Psoas muscle (tissue), 7 donors: ENCODE measurements at regions not wholly inside any gene's neighbourhood (a gene's known extent, or its start where the extent isn't known, plus 50 kb on each side); places are given as distances from the start of the nearest gene placed in this dataset.
"Not testable (repeated sequence)": the region's sequence is repeated elsewhere in the genome, so short reads cannot be mapped to it uniquely, and the experiment has no call there.

Source experiments
- ATAC-seq, 4 donors: fragments of 200-7000 bp; cut with Tn5 transposase; one replicate each; pipeline ENCODE4 v1.9.1; 2020; ENCODE audit warnings: moderate library complexity in 3 of 4, mild to moderate bottlenecking in 2 of 4
- DNase-seq, 2 donors: peaks; one replicate each; pipeline ENCODE4 v3.0.0-alpha.2; 2020
- H3K27ac ChIP-seq: fragments of 200-600 bp; one replicate; pipeline ENCODE4 v1.8.0; 2022
- H3K27me3 ChIP-seq, 3 donors: fragments of 200-600 bp in 1 of 3; one replicate each; pipeline versions ENCODE4 v1.6.1 to v1.8.0; 2013 to 2022; ENCODE audit warnings: low read length in 2 of 3, mild to moderate bottlenecking in 2 of 3, moderate library complexity in 1 of 3; ENCODE audit not compliant: insufficient read depth in 3 of 3
- H3K36me3 ChIP-seq, 2 donors: fragments of 200-600 bp in 1 of 2; one replicate each; pipeline versions ENCODE4 v1.6.1 to v1.8.0; 2013 to 2022; ENCODE audit warnings: low read depth in 1 of 2, mild to moderate bottlenecking in 1 of 2, moderate library complexity in 1 of 2; ENCODE audit not compliant: insufficient read depth in 1 of 2
- H3K4me1 ChIP-seq: fragments of 200-600 bp; one replicate; pipeline ENCODE4 v1.8.0; 2022
- H3K4me3 ChIP-seq: fragments of 200-600 bp; one replicate; pipeline ENCODE4 v1.8.0; 2022; ENCODE audit warnings: mild to moderate bottlenecking
- H3K9me3 ChIP-seq: fragments of 200-600 bp; one replicate; pipeline ENCODE4 v1.8.0; 2022
- WGBS, 3 donors: extraction: QIAGEN DNeasy Blood & Tissue Kit; methylation state at CpG; one replicate each; pipeline versions ENCODE4 v1.1.6 to v1.1.7; 2013; 5-methylcytosine and 5-hydroxymethylcytosine counted together
- intact Hi-C, 2 donors: fragments of 100-400 bp; cut with DNase I; formaldehyde crosslinking; loops; one replicate each; pipeline versions ENCODE4 v1.11.0 to v1.14.2; 2022
- donor health status: healthy with polysubstance abuse.
- donor health status: DM: no; HTN: no; CAD: no; lungs with moderate emphysema.
- donor health status: Bipolar disorder and iron deficiency.
- donor health status: healthy.
- donor health status: DM: yes; HTN: yes; CAD: no.
- donor health status: DM: no; HTN: no; CAD: no.
- donor health status: DM: yes; HTN: yes; CAD: no.

DNA sequence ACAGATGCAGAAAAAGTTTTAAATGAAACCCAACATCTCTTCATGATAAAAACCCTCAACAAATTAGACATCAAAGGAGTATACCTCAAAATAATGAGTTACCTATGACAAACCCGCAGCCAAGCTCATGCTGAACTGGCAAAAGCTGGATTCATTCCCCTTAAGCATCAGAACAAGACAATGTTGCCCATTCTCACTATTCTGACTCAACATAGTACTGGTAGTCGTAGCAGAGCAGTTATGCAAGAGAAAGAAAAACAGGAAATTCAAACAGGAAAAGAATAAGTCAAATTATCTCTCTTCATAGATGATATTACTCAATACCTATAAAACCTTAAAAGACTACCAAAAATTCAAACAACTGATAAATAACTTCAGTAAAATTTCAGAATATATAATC lies 115.0 kb downstream of the LIMS4 start:
- H3K27me3 ChIP-seq, ATAC-seq, H3K4me1 ChIP-seq, DNase-seq, H3K36me3 ChIP-seq, H3K27ac ChIP-seq, H3K4me3 ChIP-seq, intact Hi-C loops, H3K9me3 ChIP-seq: not testable (repeated sequence)
- no CpG with 5 or more reads among the region's 2 CpGs for WGBS, 3 donors

DNA sequence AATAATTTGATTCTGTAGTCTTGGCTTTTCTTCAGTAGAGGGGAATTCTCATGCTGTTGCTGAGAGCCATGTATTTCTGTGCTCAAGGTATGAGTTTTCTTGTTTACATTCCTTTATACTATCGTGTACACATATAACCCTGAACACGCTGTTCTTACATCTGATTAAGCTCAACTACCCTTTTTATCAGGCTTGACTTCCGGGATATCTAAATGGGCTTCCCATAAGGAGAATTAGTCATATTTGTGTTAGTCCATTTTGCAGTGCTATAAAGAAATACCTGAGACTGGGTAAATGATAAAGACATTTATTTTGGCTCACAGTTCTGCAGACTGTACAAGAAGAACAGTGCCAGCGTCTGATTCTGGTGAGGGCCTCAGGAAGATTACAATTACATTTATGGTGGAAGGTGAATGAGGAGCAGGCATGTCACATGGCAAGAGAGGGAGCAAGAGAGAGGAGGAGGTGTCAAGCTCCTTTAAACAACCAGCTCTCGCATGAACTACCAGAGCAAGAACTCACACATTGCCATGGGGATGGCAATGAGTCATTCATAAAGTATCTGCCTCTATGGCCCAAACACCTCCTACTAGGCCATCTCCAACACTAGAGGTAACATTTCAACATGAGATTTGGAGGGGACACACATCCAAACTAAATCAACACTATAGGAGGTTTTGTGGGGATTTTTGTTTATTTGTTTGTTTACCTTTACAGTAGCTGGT lies 118.2 kb downstream of the LIMS4 start:
- H3K36me3 ChIP-seq, H3K9me3 ChIP-seq, ATAC-seq, H3K27ac ChIP-seq, H3K4me3 ChIP-seq, H3K4me1 ChIP-seq, DNase-seq, H3K27me3 ChIP-seq, intact Hi-C loops: not testable (repeated sequence)
- WGBS, 3 donors, result no CpG with 5 or more reads among the region's 5 CpGs

DNA sequence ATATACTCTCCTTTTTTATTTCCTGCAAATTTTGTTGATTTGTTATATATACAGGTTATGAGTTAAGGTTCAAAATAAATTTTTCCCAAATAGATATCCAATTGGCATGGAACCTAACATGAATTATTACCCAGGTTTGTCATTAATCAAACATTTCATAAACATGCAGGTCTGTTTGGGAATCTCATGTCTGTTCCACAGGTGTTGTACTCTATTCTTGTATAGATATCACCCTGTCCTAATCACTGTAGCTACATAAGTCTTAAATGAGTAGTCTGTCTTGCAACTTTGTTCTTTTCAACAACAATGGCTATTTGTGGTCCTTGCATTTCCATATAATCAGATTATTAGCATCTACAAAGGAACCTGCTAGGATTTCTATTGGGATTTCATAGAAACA lies 121.9 kb downstream of the LIMS4 start:
- intact Hi-C loops, DNase-seq, H3K4me1 ChIP-seq, H3K36me3 ChIP-seq, H3K9me3 ChIP-seq, H3K4me3 ChIP-seq, ATAC-seq, H3K27ac ChIP-seq, H3K27me3 ChIP-seq: not testable (repeated sequence)

DNA sequence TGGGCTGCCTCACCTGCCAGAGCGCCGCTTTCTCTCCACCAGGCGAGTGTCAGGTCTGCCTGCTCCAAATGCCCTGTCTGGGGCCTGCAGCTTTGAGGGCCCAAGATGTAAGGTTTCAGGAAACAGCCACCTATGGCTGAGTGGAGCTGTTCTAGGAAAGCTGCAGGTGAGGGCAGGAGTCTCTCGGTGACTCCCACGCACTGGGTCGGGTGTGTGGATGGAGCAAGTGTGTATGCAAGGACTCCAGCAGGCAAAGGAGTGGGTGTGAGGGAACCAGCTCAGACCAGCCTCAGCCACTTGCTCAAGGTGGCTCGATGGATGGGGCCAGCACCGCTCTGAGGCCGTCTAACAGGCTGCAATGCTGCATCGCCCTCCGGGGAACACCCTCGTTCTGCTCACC lies 123.7 kb downstream of the LIMS4 start:
- H3K27ac ChIP-seq, intact Hi-C loops, H3K36me3 ChIP-seq, H3K4me1 ChIP-seq, H3K9me3 ChIP-seq, ATAC-seq, H3K27me3 ChIP-seq, H3K4me3 ChIP-seq, DNase-seq: not testable (repeated sequence)
- 88 to 96% (median 95%) methylated on average over 3 of the region's 12 CpGs for WGBS, 3 donors

DNA sequence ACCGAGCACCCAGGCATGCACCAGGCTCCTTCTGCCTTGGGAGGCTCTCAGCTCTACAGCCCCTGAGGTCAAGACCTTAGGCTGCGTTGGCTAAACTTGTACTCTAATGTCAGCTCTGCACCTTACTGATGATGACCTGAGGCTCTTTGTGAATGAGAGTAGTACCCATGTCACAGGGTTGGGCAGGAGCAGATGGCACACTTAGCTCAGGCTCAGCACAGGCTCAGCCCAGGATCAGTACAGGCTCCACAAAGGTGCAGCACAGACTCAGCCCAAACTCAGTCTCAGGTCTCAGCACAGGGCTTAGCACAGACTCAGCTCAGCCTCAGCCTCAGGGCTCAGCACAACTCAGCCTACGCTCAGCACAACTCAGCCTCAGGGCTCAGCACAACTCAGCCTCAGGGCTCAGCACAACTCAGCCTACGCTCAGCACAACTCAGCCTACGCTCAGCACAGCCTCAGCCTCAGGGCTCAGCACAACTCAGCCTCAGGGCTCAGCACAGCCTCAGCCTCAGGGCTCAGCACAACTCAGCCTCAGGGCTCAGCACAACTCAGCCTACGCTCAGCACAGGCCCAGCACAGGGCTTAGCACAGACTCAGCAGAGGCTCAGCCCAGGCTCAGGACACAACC lies 128.1 kb downstream of the LIMS4 start:
- WGBS, 3 donors, result 97 to 100% (median 100%) methylated on average over 2 to 5 of the region's 6 CpGs
- H3K9me3 ChIP-seq, H3K4me1 ChIP-seq, H3K4me3 ChIP-seq, DNase-seq, H3K27ac ChIP-seq, ATAC-seq, intact Hi-C loops, H3K36me3 ChIP-seq, H3K27me3 ChIP-seq: not testable (repeated sequence)

DNA sequence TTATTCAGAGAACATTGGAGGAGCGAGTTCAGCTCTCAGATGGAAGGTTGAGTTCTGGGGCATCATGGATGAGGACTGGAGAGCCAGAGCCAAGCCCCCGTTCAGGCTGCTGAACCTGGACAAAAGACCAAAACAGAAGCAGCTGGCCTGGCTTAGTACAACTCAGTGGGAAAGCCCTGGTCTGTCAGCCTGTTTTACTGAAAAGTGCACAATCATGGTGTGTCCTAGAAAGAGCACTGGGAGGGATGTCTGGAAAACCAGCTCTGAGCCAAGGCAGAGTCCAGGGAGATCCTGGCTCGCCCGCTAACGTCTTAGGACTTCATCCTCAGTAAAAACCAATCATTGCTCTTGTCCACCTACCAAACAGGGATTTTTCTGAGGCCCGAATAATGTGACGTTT lies 129.7 kb upstream of the MTLN start:
- H3K4me3 ChIP-seq, H3K4me1 ChIP-seq, H3K36me3 ChIP-seq, intact Hi-C loops, DNase-seq, H3K27me3 ChIP-seq, H3K9me3 ChIP-seq, ATAC-seq, H3K27ac ChIP-seq: not testable (repeated sequence)
- 71 to 82% (median 79%) methylated on average over 3 of the region's 7 CpGs for WGBS, 3 donors

DNA sequence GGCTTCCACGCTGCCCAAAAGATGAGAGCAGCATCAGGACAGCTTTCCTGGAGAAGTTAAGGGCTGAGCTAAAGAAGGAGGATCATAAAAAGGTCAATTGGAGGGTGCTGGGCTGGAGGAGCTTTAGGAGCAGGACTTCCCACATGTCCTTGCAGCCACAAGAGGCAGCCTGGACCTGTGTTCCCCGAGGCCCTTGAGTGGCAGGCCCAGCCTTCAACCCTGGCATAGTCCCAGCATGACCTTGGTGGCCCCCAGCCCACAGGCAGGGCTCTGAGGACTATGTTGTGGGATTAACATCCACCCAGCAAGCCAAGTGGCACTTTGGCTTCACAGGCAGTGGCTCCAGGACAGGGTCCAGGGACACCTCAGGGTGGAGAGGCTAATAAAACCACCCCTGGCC lies 126.8 kb upstream of the MTLN start:
- H3K4me1 ChIP-seq, DNase-seq, H3K27me3 ChIP-seq, H3K9me3 ChIP-seq, H3K4me3 ChIP-seq, intact Hi-C loops, H3K27ac ChIP-seq, H3K36me3 ChIP-seq: not testable (repeated sequence)
- no CpG with 5 or more reads among the region's 2 CpGs for WGBS, 3 donors
- peak; percentile 42 to 93 (median 76) for ATAC-seq

DNA sequence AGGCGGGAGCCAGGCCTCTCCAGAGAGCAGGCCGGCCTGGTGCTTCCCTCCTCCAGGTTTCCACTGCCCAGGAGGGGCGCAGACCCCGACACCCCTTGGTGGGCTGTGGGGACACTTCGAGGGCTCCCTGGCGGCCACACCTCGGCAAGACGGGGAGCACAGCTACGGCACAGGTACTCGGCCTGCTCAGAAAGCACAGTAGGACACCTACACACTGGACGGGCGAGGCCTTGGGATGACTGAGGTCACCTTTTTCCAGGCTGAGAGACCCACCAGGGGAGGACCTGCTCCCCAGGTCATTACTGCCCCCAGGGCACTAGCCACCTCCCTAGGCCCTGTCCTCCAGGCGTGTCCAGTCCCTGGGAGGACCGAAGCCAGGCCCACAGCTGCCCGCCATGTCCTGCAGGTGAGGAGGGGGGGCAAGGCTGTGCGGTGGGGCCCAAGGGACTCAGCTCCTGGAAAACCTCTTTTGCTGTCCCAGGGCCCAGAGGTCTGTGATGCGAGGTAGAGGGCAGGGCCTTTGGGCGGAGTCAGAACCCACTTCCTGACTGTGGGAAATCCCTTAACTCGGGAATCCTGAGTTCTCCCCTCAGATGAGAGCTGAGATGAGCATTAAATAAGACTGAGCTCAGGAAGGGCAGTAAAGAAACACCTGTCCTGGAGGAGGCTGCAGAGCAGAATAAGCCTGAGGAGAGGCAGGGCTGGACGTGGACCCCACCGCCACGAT lies 126.1 kb upstream of the MTLN start:
- peak in 1 of 4 donors; percentile 13 for ATAC-seq
- intact Hi-C loops, result not testable (repeated sequence)
- 82 to 91% (median 91%) methylated on average over 7 to 14 of the region's 22 CpGs for WGBS, 3 donors

DNA sequence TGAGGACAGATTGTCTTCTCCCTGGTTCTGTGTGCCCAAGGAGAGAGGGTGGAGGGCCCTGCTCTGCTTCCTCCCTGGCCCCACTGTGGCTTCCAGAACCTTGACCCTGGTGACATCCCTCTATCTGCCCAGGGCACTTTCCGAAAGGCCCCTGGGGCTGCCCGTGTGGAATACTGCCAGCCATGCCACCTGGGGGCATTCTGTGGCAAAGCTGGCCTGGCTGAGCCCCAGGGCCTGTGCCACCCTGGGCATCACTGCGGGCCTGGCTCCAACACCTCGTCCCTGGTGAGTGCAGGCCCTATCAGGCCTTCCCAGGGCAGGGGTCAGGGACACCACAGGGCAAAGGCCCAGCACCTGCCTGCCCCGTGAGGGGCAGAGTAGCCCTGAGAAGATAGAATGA lies 123.7 kb upstream of the MTLN start:
- H3K9me3 ChIP-seq, ATAC-seq, H3K27me3 ChIP-seq, H3K27ac ChIP-seq, DNase-seq, H3K36me3 ChIP-seq, H3K4me3 ChIP-seq, H3K4me1 ChIP-seq, intact Hi-C loops: not testable (repeated sequence)
- 72 to 82% (median 80%) methylated on average over 2 to 4 of the region's 5 CpGs for WGBS, 3 donors

More for the DNA sequence above, 126.1 kb upstream of the MTLN start:
- not testable (repeated sequence) for H3K4me1 ChIP-seq, H3K9me3 ChIP-seq, H3K4me3 ChIP-seq, H3K27me3 ChIP-seq, H3K27ac ChIP-seq, H3K36me3 ChIP-seq, DNase-seq

DNA sequence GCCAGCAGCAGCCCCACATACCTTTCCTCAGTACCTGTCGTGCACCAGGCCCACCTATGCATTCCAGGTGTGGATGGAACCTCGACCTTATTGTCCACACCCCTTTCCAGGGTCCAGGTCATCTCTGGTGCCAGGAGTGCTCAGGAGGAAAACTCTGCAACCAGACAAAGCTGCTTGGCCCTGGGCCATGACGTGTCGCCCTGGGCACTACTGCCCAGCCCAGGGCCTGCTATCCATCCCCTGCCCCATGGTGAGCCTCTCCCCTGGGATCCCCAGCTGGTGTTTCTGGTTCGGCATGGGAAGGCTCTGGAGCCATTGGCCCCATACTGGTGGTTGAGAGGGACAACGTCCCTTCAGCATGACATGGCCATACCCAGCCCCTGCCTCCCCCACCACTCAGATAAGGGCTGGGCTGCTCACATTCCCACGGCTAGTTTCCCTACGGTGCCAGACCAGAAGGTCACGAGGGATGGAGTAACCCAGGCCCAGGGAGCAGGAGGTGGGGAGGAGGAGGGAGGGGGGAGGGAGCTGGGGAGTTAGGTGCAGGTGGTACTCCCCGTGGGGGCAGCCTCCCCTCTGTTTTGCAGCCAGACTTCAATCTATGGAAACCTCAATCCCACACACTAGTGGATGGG lies 123.2 kb upstream of the MTLN start:
- H3K27ac ChIP-seq, H3K27me3 ChIP-seq, intact Hi-C loops, ATAC-seq, H3K9me3 ChIP-seq, H3K4me1 ChIP-seq, H3K4me3 ChIP-seq, H3K36me3 ChIP-seq: not testable (repeated sequence)
- DNase-seq, result peak in 1 of 2 donors; percentile 23
- WGBS, 3 donors, result 85 to 90% (median 86%) methylated on average over 2 of the region's 10 CpGs
